GM18517 (cell line): ENCODE measurements at regions not wholly inside any gene's neighbourhood (a gene's known extent, or its start where the extent isn't known, plus 50 kb on each side); places are given as distances from the start of the nearest gene placed in this dataset.
"Not testable (repeated sequence)": the region's sequence is repeated elsewhere in the genome, so short reads cannot be mapped to it uniquely, and the experiment has no call there.

ENCODE experiments used
- ATAC-seq: cut with Tn5 transposase; IDR thresholded peaks from one replicate; pipeline ENCODE4 v1.9.1; 2021; ENCODE audit warnings: mild to moderate bottlenecking, moderate library complexity; ENCODE audit not compliant: unreplicated experiment

- no peak for ATAC-seq
Observed at GRCh38 chr5:99349787-99350186, 421.0 kb upstream of the CHD1 start.

- ATAC-seq = no peak
Observed at GRCh38 chr5:99348597-99348996, 419.8 kb upstream of the CHD1 start.

GRCh38 chr5:99339758-99340157, 411.0 kb upstream of the CHD1 start:
- ATAC-seq = not testable (repeated sequence)

GRCh38 chr5:99334936-99335335, 406.1 kb upstream of the CHD1 start:
- no peak for ATAC-seq

GRCh38 chr5:99331061-99331460, 402.3 kb upstream of the CHD1 start:
- no peak for ATAC-seq

- no peak for ATAC-seq
Observed at GRCh38 chr5:99320436-99320835, 391.6 kb upstream of the CHD1 start.

- ATAC-seq = no peak
Observed at GRCh38 chr5:99317136-99317535, 388.3 kb upstream of the CHD1 start.

GRCh38 chr5:99316484-99316883, 387.7 kb upstream of the CHD1 start:
- ATAC-seq = no peak

GRCh38 chr5:99315413-99316183, 386.8 kb upstream of the CHD1 start:
- ATAC-seq = no peak

- ATAC-seq = no peak
Observed at GRCh38 chr5:99314721-99315120, 385.9 kb upstream of the CHD1 start.

GRCh38 chr5:99308131-99308530, 379.3 kb upstream of the CHD1 start:
- no peak for ATAC-seq

GRCh38 chr5:99305045-99305580, 376.3 kb upstream of the CHD1 start:
- no peak for ATAC-seq

GRCh38 chr5:99285606-99286005, 356.8 kb upstream of the CHD1 start:
- ATAC-seq = no peak

GRCh38 chr5:99275128-99275527, 346.3 kb upstream of the CHD1 start:
- ATAC-seq = no peak

GRCh38 chr5:99272576-99272975, 343.8 kb upstream of the CHD1 start:
- no peak for ATAC-seq

- no peak for ATAC-seq
Observed at GRCh38 chr5:99258819-99259218, 330.0 kb upstream of the CHD1 start.

GRCh38 chr5:99248066-99248465, 319.3 kb upstream of the CHD1 start:
- ATAC-seq = no peak

- no peak for ATAC-seq
Observed at GRCh38 chr5:99247346-99247745, 318.5 kb upstream of the CHD1 start.

- no peak for ATAC-seq
Observed at GRCh38 chr5:99243111-99243510, 314.3 kb upstream of the CHD1 start.

GRCh38 chr5:99239826-99240360, 311.1 kb upstream of the CHD1 start:
- ATAC-seq = no peak

GRCh38 chr5:99191206-99191745, 262.5 kb upstream of the CHD1 start:
- no peak for ATAC-seq

- no peak for ATAC-seq
Observed at GRCh38 chr5:99187611-99188010, 258.8 kb upstream of the CHD1 start.
